PFSK-1 (cell line): ENCODE measurements at regions not wholly inside any gene's neighbourhood (a gene's known extent, or its start where the extent isn't known, plus 50 kb on each side); places are given as distances from the start of the nearest gene placed in this dataset.

Experiments
- POLR2AphosphoS5 ChIP-seq: IDR thresholded peaks from 2 replicates; pipeline ENCODE4 v1.6.1; 2012; ENCODE audit warnings: low read depth, mild to moderate bottlenecking, control low read depth, low read length, moderate library complexity
- SIN3A ChIP-seq: IDR thresholded peaks from 2 replicates; pipeline ENCODE4 v1.6.1; 2012; ENCODE audit warnings: mild to moderate bottlenecking, low read length, moderate library complexity, borderline replicate concordance; ENCODE audit not compliant: insufficient read depth

DNA sequence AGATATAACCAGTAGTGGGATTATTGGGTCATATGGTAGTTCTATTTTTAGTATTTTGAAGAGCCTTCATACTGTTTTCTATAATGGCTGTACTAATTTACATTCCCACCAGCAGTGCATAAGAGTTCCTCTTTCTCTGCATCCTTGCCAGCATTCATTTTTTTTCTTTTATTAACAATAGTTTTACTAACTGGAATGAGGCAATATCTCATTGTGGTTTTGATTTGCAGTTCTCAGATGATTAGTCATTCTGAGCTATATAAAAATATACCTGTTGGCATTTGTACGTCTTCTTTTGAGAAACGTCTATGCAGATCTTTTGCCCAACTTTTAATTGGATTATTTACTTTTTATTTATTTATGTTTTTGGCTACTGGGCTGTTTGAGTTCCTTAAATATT, 1579.3 kb upstream of the CDH6 start:
- TF ChIP-seq SIN3A (no peak), POLR2AphosphoS5 (no peak)
